K562 (cell line): ENCODE measurements at regions not wholly inside any gene's neighbourhood (a gene's known extent, or its start where the extent isn't known, plus 50 kb on each side); places are given as distances from the start of the nearest gene placed in this dataset.

Experiments
- ARID1B ChIP-seq: fragments of 450-650 bp; IDR thresholded peaks from 2 replicates; pipeline ENCODE4 v1.6.1; 2016; ENCODE audit warnings: antibody characterized with exemption, mild to moderate bottlenecking, inconsistent platforms
- HMBOX1 ChIP-seq: sonication (generic); IDR thresholded peaks from 2 replicates; pipeline ENCODE4 v1.6.1; 2016
- JUND ChIP-seq, 2 experiments: IDR thresholded peaks; 2 replicates in 1 of 2; 3 replicates in 1 of 2; pipeline ENCODE4 v1.6.1; 2011; ENCODE audit warnings: borderline replicate concordance in 2 of 2, low read depth in 2 of 2, low read length in 2 of 2, improper control_type of control experiment in 1 of 2, missing biosample characterization in 1 of 2, missing genetic modification characterization in 1 of 2, missing genetic modification reagents in 1 of 2
- NFIC ChIP-seq: fragments of 450-650 bp; IDR thresholded peaks from 2 replicates; pipeline ENCODE4 v1.6.1; 2017; ENCODE audit warnings: mild to moderate bottlenecking, inconsistent platforms
- NR2C2 ChIP-seq, 2 experiments: fragments of 200-800 bp in 1 of 2; sonication (Bioruptor generic) in 1 of 2; sonication (generic) in 1 of 2; formaldehyde crosslinking in 1 of 2; IDR thresholded peaks; 2 replicates each; pipeline versions ENCODE4 v1.6.1 to v1.8.0; 2016 to 2022; ENCODE audit warnings: mild to moderate bottlenecking in 1 of 2, missing compliant biosample characterization in 1 of 2, missing genetic modification characterization in 1 of 2, missing genetic modification reagents in 1 of 2
- REST ChIP-seq, 2 experiments: fragments of 450-650 bp; formaldehyde crosslinking in 1 of 2; IDR thresholded peaks; 2 replicates each; pipeline versions ENCODE4 v1.4.0 to v1.6.1; 2014 to 2020; ENCODE audit warnings: mild to moderate bottlenecking in 2 of 2, borderline replicate concordance in 1 of 2, low read depth in 1 of 2
- SP1 ChIP-seq: sonication (generic); formaldehyde crosslinking; IDR thresholded peaks from 2 replicates; pipeline ENCODE4 v1.8.1; 2022; ENCODE audit warnings: mild to moderate bottlenecking, missing genetic modification reagents
- XRCC3 ChIP-seq: fragments of 450-650 bp; IDR thresholded peaks from 2 replicates; pipeline ENCODE4 v1.6.1; 2017; ENCODE audit warnings: mild to moderate bottlenecking, moderate library complexity
- ZMIZ1 ChIP-seq, 2 experiments: fragments of 150-350 bp in 1 of 2; IDR thresholded peaks; 2 replicates each; pipeline ENCODE4 v1.6.1; 2012 to 2016; ENCODE audit warnings: low read depth in 2 of 2, low read length in 2 of 2, mild to moderate bottlenecking in 1 of 2, moderate library complexity in 1 of 2
- ZNF280B ChIP-seq: fragments of 250-450 bp; sonication (Bioruptor Pico); IDR thresholded peaks from 2 replicates; pipeline ENCODE4 v1.5.1; 2021; ENCODE audit warnings: mild to moderate bottlenecking

- TF ChIP-seq NR2C2 (CRISPR knock-in tag; IDR thresholded peaks at IDR 0.05) (0 out of 2 replicates have a peak, but pooled peaks have one; percentile 37), NR2C2 (tag; IDR thresholded peaks at IDR 0.05) (peak; percentile 58), SP1 (CRISPR knock-in tag) (0 out of 2 replicates have a peak, but pooled peaks have one; percentile 48), REST (IDR thresholded peaks at IDR 0.05; ENCODE audit: borderline replicate concordance) (peak; percentile 32; the same call in 1 of the 2 replicates), REST (CRISPR knock-in tag; IDR thresholded peaks at IDR 0.05; ENCODE audit: low read depth) (no peak), JUND (IDR thresholded peaks at IDR 0.05; ENCODE audit: borderline replicate concordance, low read depth, low read length) (peak; percentile 3; the same call in 1 of the 2 replicates), JUND (tag; IDR thresholded peaks at IDR 0.05; ENCODE audit: borderline replicate concordance, low read depth, low read length) (no peak), NFIC (peak; percentile 38; the same call in 1 of the 2 replicates), ARID1B (peak; percentile 24; the same call in 1 of the 2 replicates), ZMIZ1 (IDR thresholded peaks at IDR 0.05; ENCODE audit: low read depth in 2 of 2, low read length in 2 of 2) (no peak), XRCC3 (no peak), HMBOX1 (peak; percentile 39; the same call in 1 of the 2 replicates), ZNF280B (CRISPR knock-in tag) (no peak)
- TF ChIP-seq, all 486 proteins: peak for 19
These were observed 143.4 kb downstream of the MACROH2A1 start (continued) for GRCh38 chr5:135255461-135256178.
